Effector CD8-positive, alpha-beta T cell (primary cell): ENCODE measurements at regions not wholly inside any gene's neighbourhood (a gene's known extent, or its start where the extent isn't known, plus 50 kb on each side); places are given as distances from the start of the nearest gene placed in this dataset.

Source experiments
- DNase-seq: peaks from one replicate; lab custom pipeline; 2025; lab: John Stamatoyannopoulos, UW

- no peak for DNase-seq
Measured at GRCh38 chr16:85309656-85310587, 197.7 kb upstream of the CIBAR2 start.

- peak; percentile 23 for DNase-seq
Measured at GRCh38 chr16:85310868-85311585, 198.8 kb upstream of the CIBAR2 start.

- no peak for DNase-seq
Measured at GRCh38 chr16:85311741-85312140, 199.5 kb upstream of the CIBAR2 start.

DNA sequence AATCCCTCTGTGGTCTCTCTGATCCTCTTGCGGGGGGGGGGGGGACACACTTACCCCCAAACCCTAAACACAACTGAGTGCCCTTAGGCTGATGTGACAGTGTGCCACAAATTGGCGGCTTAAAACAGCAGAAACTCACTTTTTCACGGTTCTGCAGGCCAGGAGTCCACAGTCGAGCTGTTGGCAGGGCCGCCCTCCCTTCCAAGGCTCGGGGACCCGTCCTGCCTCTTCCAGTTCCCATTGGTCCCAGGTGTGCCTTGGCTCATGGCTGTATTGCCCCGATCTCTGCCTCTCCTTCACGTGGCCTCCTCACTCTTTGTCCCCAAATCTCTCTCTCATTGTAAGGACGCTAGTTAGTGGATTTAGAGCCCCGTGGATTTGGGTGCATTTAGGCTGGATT lies 199.9 kb upstream of the CIBAR2 start:
- DNase-seq: no peak

GRCh38 chr16:85312642-85313525 lies 200.6 kb upstream of the CIBAR2 start:
- no peak for DNase-seq

GRCh38 chr16:85313526-85314301 lies 201.4 kb upstream of the CIBAR2 start:
- DNase-seq: no peak

DNA sequence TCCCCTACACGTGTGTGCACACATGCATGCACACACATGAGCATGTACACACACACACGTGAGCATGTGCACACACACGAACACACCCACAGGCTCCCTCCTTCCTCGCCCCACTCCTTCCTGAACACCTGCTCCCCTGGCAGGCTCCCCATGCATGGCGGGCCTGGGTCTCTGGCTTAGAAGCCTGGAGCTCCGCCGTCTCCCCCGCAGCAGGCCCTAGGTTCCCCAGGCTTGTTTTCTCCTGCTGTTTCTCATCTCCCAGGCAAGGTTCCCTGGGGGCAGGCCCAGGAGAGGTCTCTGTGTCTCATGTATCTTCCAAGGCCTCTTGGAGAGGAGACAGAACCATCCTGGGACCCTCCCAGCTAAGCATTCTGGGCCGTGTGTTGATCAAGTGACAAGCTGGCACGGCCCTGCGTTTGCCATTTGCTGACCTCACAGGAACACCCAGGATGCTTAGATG lies 202.3 kb upstream of the CIBAR2 start:
- DNase-seq: no peak

DNA sequence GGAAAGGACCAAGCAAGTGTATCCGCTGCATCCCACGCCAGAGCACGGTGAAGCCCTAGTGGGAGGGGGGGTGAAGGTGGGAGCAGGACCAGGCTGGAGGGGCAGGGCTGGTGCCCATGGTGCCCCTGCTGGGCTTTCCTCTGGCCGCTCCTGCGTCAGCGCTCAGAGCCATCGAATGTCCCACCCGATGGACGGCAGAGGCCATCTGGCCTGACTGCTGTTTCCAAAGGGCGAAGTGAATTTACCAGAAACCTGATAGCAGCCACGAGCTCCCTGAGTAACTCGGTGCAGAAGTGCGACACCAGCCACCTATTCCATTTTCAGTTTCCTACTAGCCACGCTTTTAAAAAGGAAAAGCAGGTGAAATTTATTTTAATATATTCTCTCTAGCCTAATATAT lies 203.6 kb upstream of the CIBAR2 start:
- DNase-seq: no peak

GRCh38 chr16:85316321-85316919 lies 204.1 kb upstream of the CIBAR2 start:
- peak; percentile 8 for DNase-seq

- no peak for DNase-seq
Measured at GRCh38 chr16:85316944-85317343, 204.7 kb upstream of the CIBAR2 start.

DNA sequence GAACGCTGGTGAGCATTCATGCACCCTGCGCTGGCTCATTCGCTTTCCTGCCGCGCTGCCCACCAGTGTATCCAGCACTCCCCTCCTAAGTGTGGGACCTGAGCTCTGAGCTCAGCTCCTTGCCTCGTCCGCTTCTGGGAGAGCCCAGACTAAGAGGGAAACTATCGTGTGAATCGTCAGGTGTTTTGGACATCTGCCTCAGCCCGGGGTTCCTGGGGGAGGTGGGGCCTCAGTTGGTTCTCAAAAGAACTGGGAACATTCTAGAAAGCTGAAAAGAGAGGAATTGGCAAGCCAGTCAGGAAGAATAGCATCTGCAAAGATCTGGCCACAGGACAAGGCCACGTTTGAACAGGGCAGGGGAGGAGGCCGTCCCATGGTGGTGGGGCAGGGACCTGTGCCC lies 205.4 kb upstream of the CIBAR2 start:
- DNase-seq: no peak

- no peak for DNase-seq
Measured at GRCh38 chr16:85319208-85319983, 207.1 kb upstream of the CIBAR2 start.

GRCh38 chr16:85319984-85320440 lies 207.7 kb upstream of the CIBAR2 start:
- DNase-seq: no peak

GRCh38 chr16:85320677-85321385 lies 208.6 kb upstream of the CIBAR2 start:
- DNase-seq: no peak

GRCh38 chr16:85321509-85322271 lies 209.4 kb upstream of the CIBAR2 start:
- DNase-seq: no peak

GRCh38 chr16:85323230-85323960 lies 211.1 kb upstream of the CIBAR2 start:
- no peak for DNase-seq

DNA sequence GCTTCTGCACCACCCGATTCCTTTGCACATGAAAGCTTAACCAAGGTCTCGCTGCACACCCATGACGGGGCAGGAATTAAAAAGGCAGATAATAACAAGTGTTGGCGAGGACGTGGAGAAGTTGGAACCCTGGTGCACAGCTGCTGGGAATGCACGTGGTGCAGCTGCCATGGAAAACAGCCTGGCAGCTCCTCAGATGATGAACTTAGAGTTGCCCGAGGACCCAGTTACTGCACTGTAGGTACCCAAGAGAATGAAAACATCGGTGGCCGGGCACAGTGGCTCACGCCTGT lies 211.6 kb upstream of the CIBAR2 start:
- no peak for DNase-seq

DNA sequence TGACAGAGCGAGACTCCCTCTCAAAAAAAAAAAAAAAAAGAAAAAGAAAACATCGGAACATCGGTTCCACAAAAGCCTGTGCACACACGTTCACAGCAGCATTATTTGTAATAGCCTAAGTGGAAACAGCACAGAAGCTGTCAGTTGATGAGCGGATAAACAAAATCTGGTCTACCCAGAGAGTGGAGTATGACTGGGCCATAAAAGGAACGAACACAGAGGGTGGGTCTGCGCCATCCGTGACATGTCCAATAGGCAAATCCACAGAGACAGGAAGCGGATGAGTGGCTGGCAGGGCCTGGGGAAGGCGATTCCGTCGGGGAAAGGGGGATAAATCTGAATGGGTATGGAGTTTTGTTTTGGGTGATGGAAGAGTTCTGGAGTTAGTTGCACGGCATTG lies 212.2 kb upstream of the CIBAR2 start:
- DNase-seq: no peak
